ENCODE measurements at regions not wholly inside any gene's neighbourhood (a gene's known extent, or its start where the extent isn't known, plus 50 kb on each side); places are given as distances from the start of the nearest gene placed in this dataset.

GRCh38 chr14:99034711-99035171, 237.3 kb downstream of the BCL11B start:
- TF ChIP-seq POLR2AphosphoS5 (IDR thresholded peaks at IDR 0.05): no peak
- TF ChIP-seq CTCF (IDR thresholded peaks at IDR 0.05): no peak
- TF ChIP-seq EP300 (IDR thresholded peaks at IDR 0.05): no peak
- TF ChIP-seq POLR2A (IDR thresholded peaks at IDR 0.05; ENCODE audit: low read depth): no peak
